Retinal pigment epithelial cell (primary cell): ENCODE measurements at regions not wholly inside any gene's neighbourhood (a gene's known extent, or its start where the extent isn't known, plus 50 kb on each side); places are given as distances from the start of the nearest gene placed in this dataset.

Experiments
- DNase-seq: peaks from one replicate; pipeline ENCODE4 v3.0.0-alpha.2; 2010; ENCODE audit warnings: low read depth
- H3K4me3 ChIP-seq: 2 replicates; pipeline ENCODE4 v1.5.1; 2011; ENCODE audit warnings: mild to moderate bottlenecking, low read length, control low read depth, moderate library complexity
- TF ChIP-seq, protein P1 (sequence below): conservative IDR thresholded peaks from 2 replicates; pipeline ENCODE4 v1.5.1; 2011; ENCODE audit warnings: low read depth, low read length, control low read depth, inconsistent platforms

DNA sequence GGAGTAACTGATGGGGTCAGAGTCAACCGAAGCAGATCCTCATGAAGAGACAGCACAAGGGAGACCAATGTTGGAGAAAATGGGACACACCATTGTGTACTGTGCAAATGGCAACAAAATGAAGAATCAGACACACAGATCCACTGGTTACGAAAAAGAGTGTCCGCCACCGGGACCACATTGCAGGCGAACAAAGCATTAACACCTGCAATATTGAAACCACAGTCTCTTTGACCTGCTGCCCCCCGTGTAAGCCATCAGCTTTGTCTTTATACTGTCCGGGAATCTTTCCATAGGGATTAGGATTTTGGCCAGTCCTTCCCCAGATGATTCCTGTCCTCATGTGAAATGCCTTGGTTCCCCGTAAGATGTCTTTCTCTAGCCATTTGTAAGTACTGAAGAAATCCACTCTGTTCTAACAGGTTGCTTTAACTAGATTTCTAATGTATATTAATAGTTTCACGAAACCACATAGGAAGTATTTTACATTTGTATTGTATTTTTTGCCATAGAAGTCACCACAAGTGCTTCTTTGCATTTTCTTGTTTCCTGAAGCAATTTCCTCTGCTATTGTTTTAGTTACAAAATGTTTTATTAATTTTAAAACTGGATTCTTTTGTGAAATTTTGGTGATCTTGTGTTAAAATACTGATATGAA, 140.8 kb upstream of the NFE2L3 start:
- TF ChIP-seq, protein P1, sequence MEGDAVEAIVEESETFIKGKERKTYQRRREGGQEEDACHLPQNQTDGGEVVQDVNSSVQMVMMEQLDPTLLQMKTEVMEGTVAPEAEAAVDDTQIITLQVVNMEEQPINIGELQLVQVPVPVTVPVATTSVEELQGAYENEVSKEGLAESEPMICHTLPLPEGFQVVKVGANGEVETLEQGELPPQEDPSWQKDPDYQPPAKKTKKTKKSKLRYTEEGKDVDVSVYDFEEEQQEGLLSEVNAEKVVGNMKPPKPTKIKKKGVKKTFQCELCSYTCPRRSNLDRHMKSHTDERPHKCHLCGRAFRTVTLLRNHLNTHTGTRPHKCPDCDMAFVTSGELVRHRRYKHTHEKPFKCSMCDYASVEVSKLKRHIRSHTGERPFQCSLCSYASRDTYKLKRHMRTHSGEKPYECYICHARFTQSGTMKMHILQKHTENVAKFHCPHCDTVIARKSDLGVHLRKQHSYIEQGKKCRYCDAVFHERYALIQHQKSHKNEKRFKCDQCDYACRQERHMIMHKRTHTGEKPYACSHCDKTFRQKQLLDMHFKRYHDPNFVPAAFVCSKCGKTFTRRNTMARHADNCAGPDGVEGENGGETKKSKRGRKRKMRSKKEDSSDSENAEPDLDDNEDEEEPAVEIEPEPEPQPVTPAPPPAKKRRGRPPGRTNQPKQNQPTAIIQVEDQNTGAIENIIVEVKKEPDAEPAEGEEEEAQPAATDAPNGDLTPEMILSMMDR: no peak
- H3K4me3 ChIP-seq: no peak overlapping the region
- DNase-seq: no peak

DNA sequence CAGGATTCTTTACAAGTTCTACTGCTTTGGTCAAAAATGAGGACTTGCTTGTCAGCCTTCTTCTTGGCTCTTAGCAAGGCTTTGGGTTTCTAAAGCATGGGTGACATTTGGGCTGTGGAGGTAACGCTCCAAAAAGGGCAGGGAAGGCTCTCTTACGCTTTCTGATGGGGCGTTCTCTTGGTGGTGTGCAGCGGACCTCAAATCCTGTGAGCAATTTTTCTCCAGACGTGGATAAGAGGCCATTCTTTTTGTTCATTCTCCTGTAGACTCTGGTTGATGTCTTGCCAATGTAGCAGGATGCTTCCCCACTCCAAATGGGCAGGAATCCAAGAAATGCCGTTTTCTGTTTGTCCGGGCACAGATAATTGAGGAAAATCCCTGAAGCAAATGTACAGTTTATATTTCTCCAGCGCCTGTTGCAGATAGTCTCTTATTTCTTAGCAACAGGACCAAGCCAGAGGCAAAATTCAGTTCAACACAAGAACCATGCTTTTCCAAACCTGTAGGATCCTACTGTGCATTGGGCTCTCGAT, 138.4 kb upstream of the NFE2L3 start:
- peak; percentile 0 for DNase-seq
- TF ChIP-seq, protein P1: no peak
- no peak overlapping the region for H3K4me3 ChIP-seq

DNA sequence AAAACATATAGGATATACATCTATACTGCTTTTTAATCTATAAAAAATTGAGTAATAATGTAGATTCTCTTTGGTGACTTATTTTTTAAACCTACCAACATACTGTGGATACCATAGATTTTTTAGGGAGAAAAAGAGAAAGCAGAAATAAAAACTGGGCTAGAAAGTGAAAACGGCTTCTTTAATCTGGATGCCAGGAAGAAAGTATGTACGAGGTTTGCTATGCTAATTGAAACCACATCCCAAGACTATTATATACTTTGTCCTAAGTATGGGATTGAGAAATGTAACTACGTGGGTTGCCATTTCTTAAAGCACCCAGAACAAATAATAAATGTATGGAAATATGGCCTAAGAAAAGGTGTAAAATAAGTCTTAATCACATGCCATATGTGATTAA, 129.0 kb upstream of the NFE2L3 start:
- TF ChIP-seq, protein P1: no peak
- no peak overlapping the region for H3K4me3 ChIP-seq
- DNase-seq: no peak

DNA sequence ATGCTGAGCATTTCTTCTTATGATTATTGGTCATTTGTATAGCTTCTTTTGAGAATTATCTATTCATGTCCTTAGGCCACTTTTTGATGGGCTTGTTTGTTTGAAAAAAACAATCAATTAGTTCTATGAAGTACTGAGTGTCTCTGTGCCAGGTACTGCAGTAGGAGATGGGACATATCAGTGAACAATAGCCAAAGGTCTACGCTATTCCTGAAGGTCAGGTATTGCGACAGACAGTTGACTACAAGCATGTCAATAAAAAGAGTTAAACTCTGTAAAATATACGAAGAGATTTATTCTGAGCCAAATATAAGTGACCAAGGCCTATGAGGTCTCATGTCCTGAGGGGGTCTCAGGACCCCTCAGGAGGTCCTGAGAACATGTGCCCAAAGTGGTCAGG, 122.1 kb upstream of the NFE2L3 start:
- no peak overlapping the region for H3K4me3 ChIP-seq
- TF ChIP-seq, protein P1: no peak
- DNase-seq: no peak

DNA sequence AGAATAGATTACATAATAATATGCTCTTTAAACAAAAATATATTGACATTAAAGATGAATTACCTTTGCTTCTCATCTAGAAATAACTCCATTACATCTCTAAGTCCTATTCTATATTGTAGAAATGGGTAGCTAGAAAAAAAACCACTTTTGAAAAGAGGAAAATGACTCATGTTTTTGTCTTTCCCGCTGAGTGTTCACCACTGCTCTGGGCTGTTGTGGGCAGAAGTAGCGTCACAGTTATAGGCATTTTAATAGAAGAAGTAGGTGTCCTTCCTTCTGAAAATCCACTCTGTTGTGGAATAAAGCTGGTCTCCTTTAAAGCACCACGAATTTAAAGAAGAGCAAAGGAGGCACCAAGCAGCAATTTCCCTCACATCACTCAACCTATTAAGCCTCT, 117.6 kb upstream of the NFE2L3 start:
- H3K4me3 ChIP-seq: no peak overlapping the region
- TF ChIP-seq, protein P1: no peak
- DNase-seq: no peak

DNA sequence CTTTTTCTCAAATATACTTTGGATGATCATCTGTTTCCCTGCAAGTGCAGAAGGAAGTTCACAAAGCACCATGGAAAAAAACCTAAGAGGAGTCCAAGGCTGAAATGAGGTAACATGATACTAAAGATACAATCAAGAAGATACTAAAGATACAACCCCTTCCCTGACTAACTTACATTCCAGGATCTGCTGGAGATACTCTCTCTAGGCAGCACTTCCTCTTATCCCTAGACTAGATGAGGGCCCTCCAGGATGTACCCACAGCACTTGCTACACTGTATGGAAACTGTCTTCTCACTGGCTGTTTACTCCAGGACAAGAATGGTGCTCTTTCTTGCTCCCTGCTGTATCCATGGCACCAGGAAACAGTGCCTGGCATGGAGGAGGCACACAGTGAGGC, 116.4 kb upstream of the NFE2L3 start:
- H3K4me3 ChIP-seq: no peak overlapping the region
- no peak for DNase-seq
- TF ChIP-seq, protein P1: no peak

DNA sequence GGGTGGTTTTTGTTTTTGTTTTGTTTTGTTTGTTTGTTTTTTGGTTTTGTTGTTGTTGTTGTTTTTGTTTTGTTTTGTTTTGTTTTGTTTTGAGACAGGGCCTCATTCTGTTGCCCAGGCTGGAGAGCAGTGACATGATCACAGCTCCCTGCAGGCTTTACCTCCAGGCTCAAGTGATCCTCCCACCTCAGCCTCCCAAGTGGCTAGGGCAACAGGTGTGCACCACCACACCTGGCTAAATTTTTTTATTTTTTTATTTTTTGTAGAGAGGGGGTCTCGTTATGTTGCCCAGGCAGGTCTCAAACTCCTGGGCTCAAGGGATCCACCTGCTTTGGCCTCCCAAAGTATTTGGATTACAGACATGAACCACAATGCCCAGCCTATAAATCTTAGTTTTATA, 115.9 kb upstream of the NFE2L3 start:
- DNase-seq: no peak
- TF ChIP-seq, protein P1: no peak
- H3K4me3 ChIP-seq: no peak overlapping the region
